ENCODE measurements at regions not wholly inside any gene's neighbourhood (a gene's known extent, or its start where the extent isn't known, plus 50 kb on each side); places are given as distances from the start of the nearest gene placed in this dataset.

DNA sequence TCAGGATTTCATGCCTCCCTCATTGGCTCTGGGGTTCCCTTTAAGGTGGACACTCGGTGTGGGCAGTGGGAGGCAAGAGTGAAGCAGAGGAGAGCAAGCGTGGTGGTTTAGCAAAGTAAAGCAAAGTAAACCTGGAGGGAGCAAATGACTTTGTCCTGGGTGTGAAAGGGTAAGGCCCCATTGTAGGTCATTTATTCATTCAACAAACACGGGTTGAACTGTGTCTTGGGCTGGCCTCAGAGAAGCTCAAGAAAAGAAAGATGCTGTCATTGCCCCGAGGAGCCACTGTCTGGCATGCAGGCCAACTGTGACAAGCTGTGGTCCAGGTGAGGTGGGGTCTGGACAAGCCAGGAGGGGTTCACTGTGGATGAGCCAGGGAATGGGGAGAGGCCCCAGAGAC lies 68.9 kb upstream of the DLK1 start:
- H3K4me3 ChIP-seq (ENCODE audit: control insufficient read depth in 2 of 3, extremely low read depth in 1 of 3, insufficient read depth in 2 of 3, low read depth in 1 of 3, low read length in 3 of 3) = no peak overlapping the region
- dilution Hi-C loops (cut with MboI; ENCODE audit: extremely low pct_ligation_motif_present, low sequenced_read_pairs) = no loop called here
- H3K9me1 ChIP-seq (ENCODE audit: control insufficient read depth, extremely low read depth, insufficient read depth, low read length) = no peaks in the 10 kb centered on the region
- H3K79me2 ChIP-seq (ENCODE audit: control insufficient read depth, insufficient read depth, low read length) = no peaks in the 10 kb centered on the region
- TF ChIP-seq, protein P1, sequence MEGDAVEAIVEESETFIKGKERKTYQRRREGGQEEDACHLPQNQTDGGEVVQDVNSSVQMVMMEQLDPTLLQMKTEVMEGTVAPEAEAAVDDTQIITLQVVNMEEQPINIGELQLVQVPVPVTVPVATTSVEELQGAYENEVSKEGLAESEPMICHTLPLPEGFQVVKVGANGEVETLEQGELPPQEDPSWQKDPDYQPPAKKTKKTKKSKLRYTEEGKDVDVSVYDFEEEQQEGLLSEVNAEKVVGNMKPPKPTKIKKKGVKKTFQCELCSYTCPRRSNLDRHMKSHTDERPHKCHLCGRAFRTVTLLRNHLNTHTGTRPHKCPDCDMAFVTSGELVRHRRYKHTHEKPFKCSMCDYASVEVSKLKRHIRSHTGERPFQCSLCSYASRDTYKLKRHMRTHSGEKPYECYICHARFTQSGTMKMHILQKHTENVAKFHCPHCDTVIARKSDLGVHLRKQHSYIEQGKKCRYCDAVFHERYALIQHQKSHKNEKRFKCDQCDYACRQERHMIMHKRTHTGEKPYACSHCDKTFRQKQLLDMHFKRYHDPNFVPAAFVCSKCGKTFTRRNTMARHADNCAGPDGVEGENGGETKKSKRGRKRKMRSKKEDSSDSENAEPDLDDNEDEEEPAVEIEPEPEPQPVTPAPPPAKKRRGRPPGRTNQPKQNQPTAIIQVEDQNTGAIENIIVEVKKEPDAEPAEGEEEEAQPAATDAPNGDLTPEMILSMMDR (optimal IDR thresholded peaks at IDR 0.05 in 1 of 3, IDR thresholded peaks at IDR 0.05 in 1 of 3, conservative IDR thresholded peaks at IDR 0.05 in 1 of 3; ENCODE audit: extremely low read depth in 1 of 3, insufficient read depth in 2 of 3, low read length in 3 of 3) = no peak
- TF ChIP-seq EZH2 (IDR thresholded peaks at IDR 0.05; ENCODE audit: low read length) = no peak
- no peaks in the 10 kb centered on the region for H3K4me1 ChIP-seq (ENCODE audit: control insufficient read depth, extremely low read depth, insufficient read depth, low read length)
- H3K36me3 ChIP-seq (ENCODE audit: control insufficient read depth in 2 of 2, extremely low read depth in 1 of 2, insufficient read depth in 2 of 2, low read length in 2 of 2) = no peaks in the 10 kb centered on the region
- H2AFZ ChIP-seq (ENCODE audit: control insufficient read depth, low read length) = no peak overlapping the region
- no peak overlapping the region for H3K27ac ChIP-seq (ENCODE audit: control insufficient read depth, insufficient read depth, low read length)
- DNase-seq (ENCODE audit: low read depth, low spot score) = no peak
- no peak for FAIRE-seq
- H4K20me1 ChIP-seq (ENCODE audit: control insufficient read depth, extremely low read depth, insufficient read depth, low read length) = no peaks in the 10 kb centered on the region
- peaks cover 27% of the 10 kb centered on the region for H3K27me3 ChIP-seq (ENCODE audit: control insufficient read depth, extremely low read depth, insufficient read depth, low read length)
- H3K9ac ChIP-seq (ENCODE audit: control insufficient read depth, extremely low read depth, insufficient read depth, low read length) = no peak overlapping the region
- no peaks in the 10 kb centered on the region for H3K9me3 ChIP-seq (ENCODE audit: control insufficient read depth, low read depth, low read length)
- no peak overlapping the region for H3K4me2 ChIP-seq (ENCODE audit: control insufficient read depth, extremely low read depth, insufficient read depth, low read depth, low read length)

- Histone ChIP-seq H3K79me2 (ENCODE audit: control insufficient read depth, insufficient read depth, low read length) (no peaks in the 10 kb centered on the region), H3K4me3 (ENCODE audit: control insufficient read depth in 2 of 3, extremely low read depth in 1 of 3, insufficient read depth in 2 of 3, low read depth in 1 of 3, low read length in 3 of 3) (no peak overlapping the region), H3K36me3 (ENCODE audit: control insufficient read depth in 2 of 2, extremely low read depth in 1 of 2, insufficient read depth in 2 of 2, low read length in 2 of 2) (no peaks in the 10 kb centered on the region), H3K4me2 (ENCODE audit: control insufficient read depth, extremely low read depth, insufficient read depth, low read depth, low read length) (no peak overlapping the region), H3K9ac (ENCODE audit: control insufficient read depth, extremely low read depth, insufficient read depth, low read length) (no peak overlapping the region), H3K27ac (ENCODE audit: control insufficient read depth, insufficient read depth, low read length) (no peak overlapping the region), H3K27me3 (ENCODE audit: control insufficient read depth, extremely low read depth, insufficient read depth, low read length) (peaks cover 27% of the 10 kb centered on the region), H3K9me3 (ENCODE audit: control insufficient read depth, low read depth, low read length) (no peaks in the 10 kb centered on the region), H2AFZ (ENCODE audit: control insufficient read depth, low read length) (no peak overlapping the region), H4K20me1 (ENCODE audit: control insufficient read depth, extremely low read depth, insufficient read depth, low read length) (no peaks in the 10 kb centered on the region), H3K4me1 (ENCODE audit: control insufficient read depth, extremely low read depth, insufficient read depth, low read length) (no peaks in the 10 kb centered on the region), H3K9me1 (ENCODE audit: control insufficient read depth, extremely low read depth, insufficient read depth, low read length) (no peaks in the 10 kb centered on the region)
- dilution Hi-C loops (cut with MboI; ENCODE audit: extremely low pct_ligation_motif_present, low sequenced_read_pairs) = no loop called here
- DNase-seq (ENCODE audit: low read depth, low spot score) = no peak
- FAIRE-seq = no peak
- TF ChIP-seq, protein P1 (optimal IDR thresholded peaks at IDR 0.05 in 1 of 3, IDR thresholded peaks at IDR 0.05 in 1 of 3, conservative IDR thresholded peaks at IDR 0.05 in 1 of 3; ENCODE audit: extremely low read depth in 1 of 3, insufficient read depth in 2 of 3, low read length in 3 of 3) = no peak
- TF ChIP-seq EZH2 (IDR thresholded peaks at IDR 0.05; ENCODE audit: low read length) = no peak
Measured at GRCh38 chr14:100658181-100658886, 68.4 kb upstream of the DLK1 start.
